Activated naive CD8-positive, alpha-beta T cell treated with anti-CD3 and anti-CD28 coated beads, Interleukin-2, amount 50 U/mL, for 16 hours (primary cell): ENCODE measurements at regions not wholly inside any gene's neighbourhood (a gene's known extent, or its start where the extent isn't known, plus 50 kb on each side); places are given as distances from the start of the nearest gene placed in this dataset.

Experiments used
- DNase-seq: peaks from one replicate; pipeline ENCODE4 v3.0.0-alpha.2; 2020; ENCODE audit warnings: low read depth, low spot score

GRCh38 chr3:178244733-178245709 lies 291.2 kb upstream of the KCNMB2 start:
- DNase-seq = no peak

- DNase-seq = no peak
Observed at GRCh38 chr3:178246004-178246403, 290.2 kb upstream of the KCNMB2 start.

GRCh38 chr3:178255315-178255714 lies 280.9 kb upstream of the KCNMB2 start:
- DNase-seq = no peak

- no peak for DNase-seq
Observed at GRCh38 chr3:178257491-178257890, 278.7 kb upstream of the KCNMB2 start.

GRCh38 chr3:178258121-178258520 lies 278.1 kb upstream of the KCNMB2 start:
- DNase-seq = no peak

GRCh38 chr3:178259703-178260102 lies 276.5 kb upstream of the KCNMB2 start:
- no peak for DNase-seq

GRCh38 chr3:178260887-178261565 lies 275.2 kb upstream of the KCNMB2 start:
- DNase-seq = no peak

- no peak for DNase-seq
Observed at GRCh38 chr3:178263236-178263916, 272.9 kb upstream of the KCNMB2 start.

- DNase-seq = no peak
Observed at GRCh38 chr3:178267158-178267844, 268.9 kb upstream of the KCNMB2 start.

- no peak for DNase-seq
Observed at GRCh38 chr3:178270838-178271237, 265.4 kb upstream of the KCNMB2 start.

GRCh38 chr3:178271740-178272387 lies 264.4 kb upstream of the KCNMB2 start:
- no peak for DNase-seq

- DNase-seq = no peak
Observed at GRCh38 chr3:178272841-178273240, 263.4 kb upstream of the KCNMB2 start.

GRCh38 chr3:178274711-178275110 lies 261.5 kb upstream of the KCNMB2 start:
- no peak for DNase-seq

- no peak for DNase-seq
Observed at GRCh38 chr3:178275311-178275710, 260.9 kb upstream of the KCNMB2 start.

- no peak for DNase-seq
Observed at GRCh38 chr3:178275793-178276192, 260.4 kb upstream of the KCNMB2 start.

GRCh38 chr3:178277605-178278004 lies 258.6 kb upstream of the KCNMB2 start:
- no peak for DNase-seq

- DNase-seq = no peak
Observed at GRCh38 chr3:178283561-178283960, 252.7 kb upstream of the KCNMB2 start.

GRCh38 chr3:178284181-178284580 lies 252.1 kb upstream of the KCNMB2 start:
- DNase-seq = no peak

- DNase-seq = no peak
Observed at GRCh38 chr3:178288074-178288473, 248.2 kb upstream of the KCNMB2 start.

GRCh38 chr3:178289544-178290160 lies 246.6 kb upstream of the KCNMB2 start:
- no peak for DNase-seq
